Activated effector memory CD4-positive, alpha-beta T cell treated with anti-CD3 and anti-CD28 coated beads, Interleukin-2, amount 50 U/mL, for 16 hours (primary cell): ENCODE measurements at regions not wholly inside any gene's neighbourhood (a gene's known extent, or its start where the extent isn't known, plus 50 kb on each side); places are given as distances from the start of the nearest gene placed in this dataset.
"Not testable (repeated sequence)": the region's sequence is repeated elsewhere in the genome, so short reads cannot be mapped to it uniquely, and the experiment has no call there.

Experiments
- DNase-seq: peaks from one replicate; pipeline ENCODE4 v3.0.0-alpha.2; 2020

DNA sequence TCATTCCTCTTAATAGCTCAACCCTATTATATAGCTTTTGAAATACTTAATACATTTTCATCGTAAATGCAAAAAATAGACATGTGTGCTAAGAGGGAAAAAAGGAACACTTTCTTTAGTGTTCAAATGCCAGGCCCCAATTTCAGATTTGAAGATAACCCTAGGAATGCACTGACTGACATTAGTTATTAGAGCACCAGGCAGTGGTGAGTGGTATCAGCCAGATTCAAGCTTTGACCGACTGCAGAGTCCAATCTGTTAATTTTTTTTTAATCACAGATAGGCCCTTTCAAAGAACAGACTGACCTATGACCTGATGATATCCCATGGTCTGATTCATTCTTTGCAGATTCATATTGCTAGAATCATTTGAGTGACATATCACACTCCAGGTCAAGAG lies 874.2 kb upstream of the CHORDC1 start:
- DNase-seq: no peak

DNA sequence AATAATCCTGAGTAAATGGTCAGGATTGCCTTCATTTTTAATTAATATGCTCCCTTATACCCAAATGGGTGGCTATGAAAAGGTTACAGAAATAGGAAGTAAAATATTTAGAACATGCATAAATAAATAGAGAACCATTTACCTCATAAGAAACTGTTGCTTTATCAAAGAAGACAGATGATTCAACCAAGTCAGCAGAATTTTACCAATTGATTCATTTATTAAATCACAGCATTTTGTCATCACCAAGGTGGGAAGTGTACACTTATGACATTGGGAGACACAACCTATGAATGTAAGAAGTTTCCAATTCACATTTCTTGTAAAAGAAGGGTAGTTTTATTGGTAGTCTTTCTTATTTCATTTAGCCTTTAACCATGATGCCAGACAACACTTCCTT lies 870.3 kb upstream of the CHORDC1 start:
- DNase-seq: no peak

DNA sequence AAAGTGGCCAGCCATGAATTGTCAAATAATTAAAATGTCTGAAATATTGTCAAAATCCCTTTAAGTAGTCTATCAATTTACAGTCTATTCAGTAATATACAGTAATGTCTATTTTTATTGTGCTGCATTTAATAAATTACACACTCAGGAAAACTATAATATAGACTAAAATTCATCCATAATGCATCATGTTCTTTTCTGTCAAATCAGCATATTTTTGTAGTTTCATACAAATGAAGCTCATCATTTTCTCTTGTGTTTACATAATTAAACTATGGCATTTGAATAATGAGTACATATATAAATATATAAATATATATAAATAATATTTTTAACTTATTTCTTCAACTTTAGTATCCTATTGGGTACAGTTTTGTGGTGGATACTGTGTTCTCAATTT lies 868.7 kb upstream of the CHORDC1 start:
- DNase-seq: no peak

DNA sequence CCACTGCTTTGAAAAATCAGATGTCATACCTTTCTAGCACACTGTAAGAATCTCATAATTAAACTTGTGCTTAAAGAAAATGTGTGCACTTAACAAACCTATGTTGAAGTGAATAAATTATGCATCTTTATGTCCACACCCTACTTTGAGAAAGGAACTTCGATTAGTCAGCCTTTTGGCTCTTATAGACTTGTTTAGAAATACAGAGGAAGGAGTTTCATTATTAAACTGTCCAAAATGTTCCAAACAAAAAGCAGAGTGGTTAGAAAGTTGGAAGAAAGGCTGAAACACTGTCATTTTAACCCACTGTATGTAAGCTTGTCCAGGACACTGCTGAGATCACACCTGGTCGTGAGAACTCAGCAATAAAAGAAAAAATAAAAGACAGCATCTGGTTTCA lies 863.2 kb upstream of the CHORDC1 start:
- DNase-seq: no peak

DNA sequence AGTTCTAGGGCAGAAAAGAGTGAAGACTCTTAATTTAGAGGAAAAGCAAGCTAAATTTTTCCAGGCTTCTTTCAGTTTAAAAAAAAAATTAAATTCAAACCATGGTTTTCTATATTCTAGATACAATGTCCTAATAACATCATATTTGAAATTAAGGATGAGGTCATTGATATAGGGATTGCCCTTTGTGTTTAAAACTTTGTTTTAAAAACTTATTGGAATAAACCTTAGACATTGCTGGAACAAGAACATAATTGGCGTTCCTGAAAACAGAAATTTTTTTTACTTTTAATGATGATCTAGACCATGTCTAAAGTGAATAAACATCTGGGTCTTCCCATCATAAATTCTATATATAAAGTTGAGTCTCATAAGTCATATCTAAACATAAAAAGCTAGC lies 859.4 kb upstream of the CHORDC1 start:
- no peak for DNase-seq

DNA sequence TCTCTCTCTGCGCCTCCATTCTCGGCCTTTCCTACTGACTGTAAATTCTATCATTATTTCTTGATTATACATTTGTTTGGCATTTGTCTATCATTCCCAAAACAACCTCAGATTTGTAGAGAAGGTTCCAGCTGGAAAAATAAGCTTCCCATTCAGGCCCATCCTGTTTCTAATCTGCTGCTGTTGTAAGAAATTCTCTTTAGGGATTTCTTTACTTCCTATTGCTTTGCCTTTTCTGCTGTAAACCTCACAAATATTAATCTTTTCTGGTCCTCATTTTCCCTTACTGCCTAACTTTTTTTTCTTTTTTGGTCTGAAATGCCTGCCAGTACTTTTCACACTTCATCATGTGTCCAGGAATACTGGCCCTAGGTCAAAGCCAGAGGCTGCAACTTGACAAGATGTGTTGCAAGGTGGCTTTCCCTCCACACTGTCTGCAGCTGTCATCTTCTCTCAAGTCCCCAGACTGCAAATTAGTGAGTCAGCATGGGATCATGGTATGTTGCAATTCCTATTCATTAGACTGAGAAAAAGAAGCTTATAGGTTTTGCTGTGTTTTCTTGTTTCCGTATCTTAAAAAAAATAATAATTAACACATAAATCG lies 858.7 kb upstream of the CHORDC1 start:
- no peak for DNase-seq

DNA sequence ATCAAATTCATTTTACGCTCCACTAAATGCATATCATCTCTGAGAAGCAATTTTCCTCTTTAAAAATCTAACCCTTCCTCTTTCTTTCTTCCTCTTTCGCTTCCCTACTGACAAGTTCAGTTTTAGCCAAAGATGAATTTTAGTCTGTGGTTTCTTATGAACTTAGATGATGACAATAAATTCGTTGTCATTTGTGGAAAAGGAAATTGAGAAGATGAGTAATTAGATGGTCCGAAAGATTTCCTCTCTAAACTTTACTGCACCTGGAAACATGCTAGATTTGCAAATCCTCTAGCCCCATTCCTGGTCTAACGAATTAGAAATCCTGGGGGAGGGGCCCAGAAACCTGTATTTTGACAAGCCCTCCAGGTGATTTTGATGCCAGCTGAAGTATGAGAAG lies 855.4 kb upstream of the CHORDC1 start:
- no peak for DNase-seq

DNA sequence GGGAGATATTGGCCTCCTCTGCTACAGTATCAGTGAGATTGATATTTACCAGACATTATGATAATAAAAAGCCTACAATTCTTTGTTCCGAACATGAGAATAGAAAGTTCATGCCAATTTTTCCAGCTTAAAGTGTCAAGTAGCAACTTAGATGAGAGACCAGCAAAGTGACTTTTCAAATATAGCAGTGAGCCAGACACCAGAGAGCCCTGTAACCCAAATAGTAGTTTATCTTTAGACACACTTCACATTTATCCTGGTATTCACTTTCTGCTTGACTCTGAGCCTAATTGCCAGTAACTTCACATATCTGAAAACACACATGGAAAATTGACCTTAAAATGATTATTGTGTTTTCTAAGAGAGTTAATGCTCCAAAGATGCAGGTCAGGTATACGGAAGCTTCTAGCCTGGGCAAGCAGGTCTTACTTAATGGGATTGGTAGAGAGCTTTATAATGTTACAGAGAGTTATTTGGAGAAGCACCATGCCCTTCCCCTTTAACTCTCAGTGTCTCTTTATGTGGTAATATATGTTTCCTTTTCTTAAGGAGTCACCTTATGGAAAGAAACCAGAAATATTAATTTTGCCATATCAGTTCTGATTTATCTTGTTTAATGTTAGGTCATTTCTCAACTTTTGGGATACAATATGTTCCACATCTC lies 852.3 kb upstream of the CHORDC1 start:
- DNase-seq: no peak

DNA sequence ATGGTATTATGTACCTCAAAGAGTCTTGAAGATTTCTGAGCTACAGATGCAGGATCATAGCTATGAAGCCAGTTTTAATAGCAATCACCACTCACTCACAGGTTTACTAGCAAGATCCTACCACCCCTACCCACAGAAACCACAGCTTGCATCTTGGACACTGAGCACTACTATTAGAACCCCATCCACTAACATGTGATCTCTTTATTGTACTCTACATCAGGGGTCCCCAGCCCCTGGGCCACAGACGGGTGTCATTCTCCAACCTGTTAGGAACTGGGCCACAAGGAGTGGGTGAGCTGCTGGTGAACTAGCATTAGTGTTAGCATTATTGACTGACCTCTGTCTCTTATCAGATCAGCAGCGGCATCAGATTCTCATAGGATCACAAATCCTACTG lies 844.8 kb upstream of the CHORDC1 start:
- no peak for DNase-seq

DNA sequence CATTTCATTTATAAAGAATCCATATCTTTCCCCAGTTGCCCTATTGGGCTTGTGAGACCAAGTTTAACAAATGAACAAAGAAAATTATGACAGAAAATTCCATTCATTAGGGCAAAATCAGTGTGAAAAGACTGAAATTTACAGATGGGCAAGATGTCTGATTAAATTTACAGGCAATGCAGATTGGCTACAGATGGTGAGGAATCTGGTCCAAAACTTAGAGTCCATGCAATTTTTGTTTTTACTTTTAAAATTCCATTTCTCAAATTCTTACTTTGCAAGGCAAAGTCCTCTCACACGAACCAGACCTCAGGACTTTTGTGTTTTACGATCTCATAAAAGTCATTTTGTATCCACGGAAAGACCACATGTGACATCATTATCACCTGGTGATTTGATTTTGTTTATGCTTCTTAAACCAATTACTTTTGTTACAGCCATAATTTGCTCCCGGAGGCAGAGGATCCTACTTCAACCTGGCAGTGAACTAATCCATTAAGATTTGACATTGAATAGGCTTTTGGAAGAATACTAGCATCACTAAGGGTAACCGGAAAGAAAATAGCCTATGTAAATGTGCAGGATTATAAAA lies 843.7 kb upstream of the CHORDC1 start:
- DNase-seq: no peak

DNA sequence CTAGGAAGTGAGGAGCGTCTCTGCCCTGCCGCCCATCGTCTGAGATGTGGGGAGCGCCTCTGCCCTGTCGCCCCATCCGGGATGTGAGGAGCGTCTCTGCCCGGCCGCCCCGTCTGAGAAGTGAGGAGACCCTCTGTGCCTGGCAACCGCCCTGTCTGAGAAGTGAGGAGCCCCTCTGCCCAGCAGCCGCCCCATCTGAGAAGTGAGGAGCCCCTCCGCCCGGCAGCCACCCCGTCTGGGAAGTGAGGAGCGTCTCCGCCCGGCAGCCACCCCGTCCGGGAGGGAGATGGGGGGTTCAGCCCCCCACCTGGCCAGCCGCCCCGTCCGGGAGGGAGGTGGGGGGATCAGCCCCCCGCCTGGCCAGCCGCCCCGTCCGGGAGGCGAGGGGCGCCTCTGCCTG lies 840.5 kb upstream of the CHORDC1 start:
- not testable (repeated sequence) for DNase-seq

DNA sequence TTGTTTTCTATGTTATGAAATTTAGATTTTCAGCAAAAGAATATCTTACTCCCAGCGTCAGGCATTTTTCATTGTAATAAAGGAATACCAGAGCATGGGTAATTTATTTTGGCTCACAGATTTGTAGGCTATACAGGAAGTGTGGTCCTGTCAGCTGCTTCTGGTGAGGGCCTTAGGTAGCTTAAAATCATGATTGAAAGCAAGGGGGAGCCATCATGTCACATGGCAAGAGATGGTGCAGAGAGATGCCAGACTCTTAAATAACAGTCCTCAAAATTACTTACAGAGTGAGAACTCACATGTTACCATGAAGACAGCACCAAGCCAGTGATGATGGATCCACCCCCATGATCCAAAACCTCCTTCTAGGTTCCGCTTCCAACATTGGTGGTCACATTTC lies 825.0 kb upstream of the CHORDC1 start:
- no peak for DNase-seq

DNA sequence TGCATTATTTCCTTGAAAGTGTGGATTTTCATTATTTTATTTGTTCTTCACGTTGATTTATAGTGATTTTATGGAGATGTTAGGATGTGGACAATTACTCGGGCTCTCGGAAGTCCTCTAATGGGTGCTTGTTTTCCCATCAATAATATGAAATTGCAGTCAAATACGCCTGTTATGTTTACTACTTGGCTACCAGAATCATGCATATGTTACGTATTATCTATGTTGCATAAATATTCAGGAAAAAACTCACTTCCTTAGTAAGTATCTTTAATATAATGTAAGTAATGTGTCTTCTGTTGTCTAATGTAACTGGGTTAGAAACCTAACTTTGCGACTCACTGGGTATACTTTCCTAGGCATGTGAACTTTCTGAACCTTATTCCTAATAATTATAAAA lies 823.4 kb upstream of the CHORDC1 start:
- no peak for DNase-seq

DNA sequence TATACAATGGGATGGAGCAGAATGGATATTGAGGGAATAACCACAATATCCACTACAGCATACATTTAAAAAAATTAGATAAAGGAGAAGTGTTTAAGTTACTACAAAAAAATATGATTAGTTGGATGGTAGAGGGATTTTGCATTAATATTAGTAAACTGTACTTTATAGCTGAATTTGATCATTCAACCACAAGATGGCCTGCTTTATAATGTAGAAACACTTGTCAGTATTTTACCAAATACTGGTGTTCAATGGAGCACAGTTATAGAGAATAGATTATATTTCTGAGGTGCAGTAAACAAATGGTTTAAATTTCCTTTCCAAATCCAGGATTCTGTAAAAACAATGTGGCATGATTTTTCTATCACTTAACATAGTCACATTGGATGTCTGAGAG lies 818.8 kb upstream of the CHORDC1 start:
- no peak for DNase-seq

DNA sequence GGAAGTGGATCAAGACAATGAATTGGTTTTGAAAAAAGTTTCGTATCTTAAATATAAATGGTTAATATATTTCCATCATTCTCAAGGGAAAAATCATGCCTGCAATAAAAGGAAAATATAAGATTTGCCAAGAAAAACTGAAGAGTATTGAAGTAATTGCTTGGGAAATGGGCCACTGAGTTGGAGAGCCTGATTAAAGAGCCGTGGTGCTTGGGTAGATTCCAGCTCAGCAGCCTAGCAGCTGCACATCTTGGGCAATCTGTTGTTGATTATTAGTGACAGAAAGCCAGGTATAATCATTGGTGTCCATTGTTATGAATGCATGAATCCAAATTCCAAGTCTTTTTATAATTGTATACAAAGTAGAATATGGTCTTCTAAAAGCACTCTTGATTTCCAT lies 800.9 kb upstream of the CHORDC1 start:
- DNase-seq: no peak

DNA sequence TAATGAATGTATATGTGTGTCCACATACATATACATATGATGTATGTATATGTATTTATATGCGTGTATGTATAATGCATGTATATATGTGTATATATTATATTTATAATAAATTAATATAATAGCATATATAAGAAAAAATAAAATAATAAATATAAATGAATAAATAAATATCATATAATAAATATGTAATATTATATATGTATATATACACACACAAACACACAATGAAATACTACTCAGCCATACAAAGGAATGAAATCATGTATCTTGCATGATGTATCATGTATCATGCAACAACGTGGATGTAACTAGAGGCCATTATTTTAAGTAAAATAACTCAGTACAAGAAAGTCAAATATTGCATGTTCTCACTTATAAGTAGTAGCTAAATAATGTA lies 788.7 kb upstream of the CHORDC1 start:
- no peak for DNase-seq

DNA sequence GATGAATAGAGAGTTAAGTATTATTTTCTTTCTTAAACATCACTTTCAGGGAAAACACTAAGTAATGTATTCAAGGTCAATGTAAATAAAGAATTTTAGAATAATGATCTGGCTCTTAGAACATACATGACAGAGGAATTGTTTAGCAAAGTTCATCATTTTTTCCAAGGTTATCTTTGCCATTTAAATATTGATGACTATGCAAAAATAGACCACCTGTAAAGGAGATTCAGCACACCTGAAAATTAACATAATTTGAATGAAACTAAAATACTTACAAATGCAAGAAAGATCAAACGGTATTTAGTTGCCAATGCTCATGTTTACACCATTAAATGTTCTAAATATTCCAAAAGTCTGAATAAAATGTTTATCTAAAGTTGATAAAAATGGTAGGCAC lies 782.6 kb upstream of the CHORDC1 start:
- DNase-seq: no peak

DNA sequence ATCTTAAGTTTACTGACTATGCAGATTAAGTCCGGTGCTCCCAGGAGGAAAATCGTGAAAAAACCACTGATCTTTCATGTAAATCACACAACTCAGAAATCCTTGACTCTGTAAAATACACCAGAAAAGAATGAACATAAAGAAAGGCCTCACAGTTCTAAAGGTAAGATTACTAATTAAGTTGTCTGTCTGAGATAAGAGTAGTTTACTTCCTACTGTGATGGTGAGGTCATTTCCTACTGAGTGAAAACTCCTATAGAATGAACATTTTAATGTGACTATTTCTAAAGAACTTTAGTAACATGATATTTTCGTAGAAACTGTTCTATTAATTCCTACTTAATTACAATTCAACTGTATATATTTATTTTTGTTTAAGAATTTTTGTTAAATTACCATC lies 774.4 kb upstream of the CHORDC1 start:
- DNase-seq: no peak

DNA sequence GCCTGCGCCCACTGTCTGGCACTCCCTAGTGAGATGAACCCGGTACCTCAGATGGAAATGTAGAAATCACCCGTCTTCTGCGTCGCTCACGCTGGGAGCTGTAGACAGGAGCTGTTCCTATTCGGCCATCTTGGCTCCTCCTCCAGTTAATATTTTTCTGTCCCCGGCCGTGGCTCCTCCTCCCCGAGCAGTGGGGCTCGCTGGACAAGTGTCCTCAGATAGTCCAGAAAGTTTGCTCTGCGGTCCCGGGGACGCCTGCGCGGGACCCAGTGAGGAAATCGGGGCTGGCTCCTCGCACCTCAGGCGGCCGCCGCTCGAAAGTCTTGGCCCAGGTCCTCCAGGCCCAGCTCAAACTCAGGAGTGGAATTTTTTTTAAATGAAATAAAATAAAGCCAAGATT lies 749.3 kb upstream of the CHORDC1 start:
- DNase-seq: not testable (repeated sequence)

DNA sequence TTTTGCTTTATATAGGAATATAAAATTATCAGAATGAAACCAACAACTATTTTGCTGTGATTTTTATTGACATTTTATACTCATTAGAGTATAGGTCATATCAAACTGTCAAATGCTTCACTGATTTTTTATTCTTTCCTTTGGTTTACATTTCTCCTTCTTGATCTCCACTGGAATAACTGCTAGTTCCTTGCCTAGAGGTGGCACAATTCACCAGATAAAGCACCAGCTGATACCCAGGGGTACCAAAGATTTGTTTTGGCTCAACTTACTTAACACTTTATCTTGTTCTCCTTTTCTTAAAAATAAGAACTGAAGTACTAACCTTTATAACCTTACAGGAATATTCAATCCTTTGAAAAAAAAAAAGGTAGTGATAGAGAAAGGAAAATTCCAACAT lies 725.1 kb upstream of the CHORDC1 start:
- no peak for DNase-seq

DNA sequence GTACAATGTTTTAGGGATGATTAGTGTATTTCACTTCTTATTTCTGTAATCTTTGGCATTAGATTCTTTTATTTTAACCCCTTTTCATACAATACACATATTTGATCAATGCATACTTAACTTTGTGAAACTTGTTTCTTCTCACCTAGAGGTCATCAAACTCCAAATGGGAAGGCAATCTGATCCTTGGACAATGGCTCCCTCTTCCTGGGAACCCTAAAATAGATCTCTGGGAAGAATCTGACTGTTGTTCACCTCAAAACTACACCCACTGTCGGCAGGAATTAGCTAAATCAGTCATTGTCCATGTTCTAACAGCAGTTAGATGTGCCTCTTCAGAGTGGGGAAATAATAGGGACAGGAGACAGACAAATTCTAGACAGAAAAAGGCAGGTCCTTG lies 707.4 kb upstream of the CHORDC1 start:
- no peak for DNase-seq

DNA sequence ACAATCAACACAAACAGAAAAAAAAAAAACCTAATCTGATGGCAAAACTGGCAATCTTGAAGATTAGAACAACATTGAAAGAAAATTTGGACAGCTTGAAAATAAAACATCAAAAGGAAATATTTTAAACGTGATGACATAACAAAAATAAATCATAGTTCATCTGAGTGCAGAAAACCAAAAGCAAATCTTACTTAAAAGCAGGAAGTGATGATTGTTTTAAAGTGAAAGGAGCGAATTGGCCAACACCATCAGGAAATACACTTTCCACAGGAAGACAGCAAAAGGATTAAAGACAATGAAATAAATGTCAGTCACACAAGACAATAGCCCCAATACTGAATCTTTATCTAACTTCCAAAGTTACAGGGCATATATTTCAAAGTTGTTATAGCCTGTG lies 696.5 kb upstream of the CHORDC1 start:
- DNase-seq: no peak

DNA sequence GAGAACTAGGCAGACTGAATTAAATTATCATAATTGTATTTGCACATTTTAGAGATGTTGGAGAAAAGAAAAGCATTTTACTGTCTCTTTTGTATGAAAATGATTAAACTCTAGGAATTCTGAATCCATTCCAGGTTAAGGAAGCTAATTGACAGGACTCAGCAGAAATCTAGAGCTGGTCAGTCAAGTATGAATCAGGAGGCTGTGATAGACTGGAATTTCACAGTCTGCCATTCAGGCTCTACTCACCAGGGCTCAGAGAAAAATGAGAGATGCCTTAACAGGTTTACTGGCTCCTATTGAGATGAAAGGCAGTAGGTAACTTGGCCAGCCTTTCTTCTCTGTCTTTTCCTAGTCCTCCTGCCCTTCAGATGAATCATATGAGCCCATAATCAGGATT lies 693.9 kb upstream of the CHORDC1 start:
- no peak for DNase-seq

DNA sequence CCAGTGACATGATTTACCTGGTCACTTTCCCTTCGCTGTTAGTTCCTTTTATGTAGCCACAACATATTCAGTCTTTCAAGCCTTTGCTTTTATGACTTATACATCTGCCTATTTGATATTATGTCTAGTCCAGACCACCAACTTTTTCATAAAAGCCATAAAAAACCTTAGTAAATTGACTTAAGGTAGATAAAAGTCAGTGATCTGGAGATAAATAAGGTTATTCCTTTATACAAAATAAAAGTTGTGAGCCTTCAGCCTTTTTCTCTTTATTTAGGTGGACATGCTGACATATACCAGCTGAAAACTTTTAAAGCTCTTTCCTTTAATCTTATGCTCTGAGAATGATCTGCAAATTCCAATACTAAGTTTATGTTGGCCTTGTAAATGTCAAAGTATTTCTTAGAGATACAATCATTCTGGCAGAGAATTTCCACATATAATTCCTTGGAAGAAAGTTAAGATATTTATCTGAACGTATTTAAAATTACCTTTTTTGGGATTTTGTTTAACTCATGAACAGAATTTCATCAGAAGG lies 690.4 kb upstream of the CHORDC1 start:
- DNase-seq: no peak

DNA sequence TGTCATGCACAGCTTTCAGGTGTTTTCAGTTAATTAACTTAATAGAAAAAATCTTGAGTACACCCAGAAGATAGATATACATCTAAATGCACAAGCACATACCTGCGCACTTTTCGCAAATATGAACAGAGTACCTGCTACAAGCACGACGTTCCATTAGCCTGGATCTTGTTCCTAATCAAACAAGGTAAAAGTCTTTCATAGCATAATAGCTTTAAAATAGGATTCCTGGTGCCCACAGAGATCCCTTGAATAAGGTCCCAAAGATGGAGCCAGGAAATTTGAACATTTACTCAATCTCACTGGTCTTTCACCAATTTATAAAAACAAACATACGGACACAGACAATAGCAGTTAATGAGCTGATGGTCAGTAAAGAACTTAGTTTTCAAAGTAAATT lies 689.8 kb upstream of the CHORDC1 start:
- DNase-seq: no peak
